NCI-H345 treated with DMSO at 0.1 percent for 48 hours (cell line): ENCODE measurements at regions not wholly inside any gene's neighbourhood (a gene's known extent, or its start where the extent isn't known, plus 50 kb on each side); places are given as distances from the start of the nearest gene placed in this dataset.

ENCODE experiments used
- DNase-seq: peaks from one replicate; lab custom pipeline; 2025; ENCODE audit not compliant: unreplicated experiment; lab: John Stamatoyannopoulos, UW

GRCh38 chr18:22040533-22040932, 128.9 kb upstream of the GATA6 start:
- DNase-seq = no peak

- no peak for DNase-seq
These were observed 125.6 kb upstream of the GATA6 start for GRCh38 chr18:22043837-22044236.

GRCh38 chr18:22044474-22045220, 124.7 kb upstream of the GATA6 start:
- DNase-seq = no peak

GRCh38 chr18:22045221-22045918, 124.0 kb upstream of the GATA6 start:
- no peak for DNase-seq

GRCh38 chr18:22046473-22046872, 122.9 kb upstream of the GATA6 start:
- DNase-seq = no peak

DNA sequence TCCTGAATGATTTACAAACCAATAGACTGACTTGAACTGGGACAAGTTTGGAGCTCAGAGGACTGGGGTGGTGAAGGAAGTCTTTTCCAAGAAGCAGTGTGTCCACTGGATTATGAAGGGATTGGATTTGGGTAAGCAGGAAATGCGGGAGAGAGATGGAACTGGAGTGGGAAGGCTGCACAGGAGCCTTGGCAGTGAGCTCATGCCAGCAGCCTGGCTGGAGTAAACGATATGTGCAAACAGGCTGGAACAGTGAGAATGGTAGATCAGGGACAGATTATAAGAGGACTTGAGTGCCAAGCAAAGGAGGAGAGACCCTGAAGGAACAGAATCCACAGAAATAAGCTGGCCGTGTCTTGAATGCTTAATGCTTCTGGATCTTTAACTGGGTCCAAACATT, 121.9 kb upstream of the GATA6 start:
- no peak for DNase-seq

DNA sequence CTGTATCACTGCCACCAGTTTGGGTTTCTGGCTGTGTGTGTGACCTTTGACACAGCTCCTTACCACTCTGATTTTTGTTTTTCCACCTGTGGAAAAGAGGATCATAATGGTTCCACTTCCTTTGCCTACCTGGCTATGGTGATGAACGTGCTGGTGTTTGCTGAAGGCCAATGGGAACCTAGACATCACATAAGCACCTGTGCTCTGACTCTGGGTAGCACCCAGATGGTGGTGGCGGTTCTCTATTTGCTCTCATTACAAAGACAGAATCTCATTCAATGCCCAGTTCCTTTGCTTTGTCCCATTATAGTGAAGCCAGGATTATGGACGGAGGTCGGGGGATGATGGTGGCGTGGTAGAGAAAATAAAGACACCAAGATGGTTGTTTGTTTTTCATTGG, 121.2 kb upstream of the GATA6 start:
- no peak for DNase-seq

GRCh38 chr18:22048932-22049615, 120.3 kb upstream of the GATA6 start:
- DNase-seq = no peak

GRCh38 chr18:22052405-22053105, 116.8 kb upstream of the GATA6 start:
- no peak for DNase-seq

DNA sequence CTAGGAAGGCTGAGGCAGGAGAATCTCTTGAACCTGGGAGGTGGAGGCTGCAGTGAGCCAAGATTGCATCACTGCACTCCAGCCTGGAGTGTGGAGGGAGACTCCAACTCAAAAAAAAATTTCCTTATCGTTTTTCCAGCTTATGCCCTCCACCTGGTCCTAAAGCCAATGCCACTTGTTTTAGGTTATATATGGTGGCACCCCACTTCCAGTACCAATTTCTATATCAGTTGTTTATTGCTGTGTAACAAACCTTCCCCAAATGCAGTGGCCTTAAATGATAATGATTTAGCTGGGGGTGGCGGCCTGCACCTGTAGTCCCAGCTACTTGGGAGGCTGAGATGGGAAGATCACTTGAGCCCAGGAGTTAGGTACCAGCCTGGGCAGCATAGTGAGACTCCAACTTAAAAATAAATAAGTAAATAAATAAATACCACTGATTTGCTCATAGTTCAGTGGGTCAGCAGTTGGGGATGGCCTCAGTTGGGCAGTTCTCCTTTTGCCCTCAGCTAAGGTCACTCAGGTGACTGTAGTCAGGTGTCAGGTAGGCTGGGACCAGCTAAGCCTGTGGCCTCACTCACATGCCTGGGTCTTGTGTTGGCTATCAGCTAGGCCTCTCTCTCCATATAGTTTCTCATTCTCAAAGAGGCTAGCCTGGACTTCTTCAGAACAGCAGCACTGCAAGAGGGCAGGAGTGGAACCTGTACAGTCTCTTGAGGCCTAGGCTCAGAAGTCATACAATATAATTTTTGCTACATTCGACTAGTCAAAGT, 113.7 kb upstream of the GATA6 start:
- DNase-seq = no peak

DNA sequence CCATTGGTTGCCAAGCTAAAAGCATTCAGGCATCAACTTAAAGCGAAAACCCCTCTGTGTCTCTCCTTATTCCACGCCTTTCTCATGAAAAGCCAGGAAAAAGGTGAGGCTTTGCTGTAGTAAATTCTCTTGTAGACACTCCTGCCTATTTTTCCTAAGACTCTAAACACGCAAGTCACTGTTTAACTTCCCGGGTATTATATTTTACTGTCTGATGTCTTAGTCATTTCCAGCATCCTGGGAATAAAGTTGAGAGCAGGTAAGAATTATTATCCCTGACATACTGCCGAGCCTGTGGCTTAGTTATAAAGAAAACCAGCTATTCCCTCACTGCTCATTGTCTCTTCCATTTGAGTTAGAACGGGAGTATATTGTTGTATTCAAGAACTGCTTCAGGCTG, 112.4 kb upstream of the GATA6 start:
- no peak for DNase-seq

- DNase-seq = no peak
These were observed 111.4 kb upstream of the GATA6 start for GRCh38 chr18:22057908-22058527.

GRCh38 chr18:22060361-22060760, 109.0 kb upstream of the GATA6 start:
- DNase-seq = no peak

- no peak for DNase-seq
These were observed 106.3 kb upstream of the GATA6 start for GRCh38 chr18:22063102-22063501.

DNA sequence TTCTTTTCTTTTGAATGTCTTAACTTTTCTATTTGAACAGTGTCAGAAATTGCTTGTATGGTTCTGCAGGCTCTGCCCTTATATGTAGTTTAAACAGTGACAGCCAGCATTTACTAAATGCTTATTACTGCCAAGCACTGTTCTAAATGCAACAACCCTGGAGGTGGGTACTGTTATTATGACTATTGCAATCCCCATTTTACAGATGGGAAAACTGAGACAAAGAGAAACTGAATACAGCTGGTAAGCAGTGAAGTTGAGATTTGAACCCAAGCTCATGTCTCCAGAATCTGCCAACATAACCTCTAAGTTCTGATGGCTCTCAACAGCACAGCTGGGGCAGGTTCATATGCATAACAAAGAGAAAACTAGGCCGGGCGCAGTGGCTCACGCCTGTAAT, 105.7 kb upstream of the GATA6 start:
- DNase-seq = no peak

- no peak for DNase-seq
These were observed 104.8 kb upstream of the GATA6 start for GRCh38 chr18:22064581-22064980.

DNA sequence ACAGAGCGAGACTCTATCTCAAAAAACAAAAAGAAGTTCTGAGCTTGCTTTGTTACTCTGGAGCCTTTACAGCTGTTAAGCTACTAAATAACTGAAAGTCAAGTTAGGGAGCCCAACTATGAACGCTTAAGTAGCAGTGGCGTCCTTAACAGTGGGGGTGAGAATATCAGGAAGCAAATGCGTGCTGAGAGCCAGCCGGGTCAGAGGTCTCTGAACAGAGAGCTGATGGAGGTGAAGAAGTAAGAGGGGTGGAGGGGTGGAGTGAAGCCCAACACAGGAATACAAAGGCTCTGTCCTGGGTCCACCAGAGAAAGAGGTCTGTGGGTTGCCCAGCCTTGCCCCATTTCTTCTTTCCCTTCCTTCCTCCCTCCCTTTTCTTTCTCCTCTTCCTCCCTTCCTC, 104.1 kb upstream of the GATA6 start:
- no peak for DNase-seq

- no peak for DNase-seq
These were observed 103.3 kb upstream of the GATA6 start for GRCh38 chr18:22066083-22066485.

GRCh38 chr18:22067109-22067508, 102.3 kb upstream of the GATA6 start:
- no peak for DNase-seq

DNA sequence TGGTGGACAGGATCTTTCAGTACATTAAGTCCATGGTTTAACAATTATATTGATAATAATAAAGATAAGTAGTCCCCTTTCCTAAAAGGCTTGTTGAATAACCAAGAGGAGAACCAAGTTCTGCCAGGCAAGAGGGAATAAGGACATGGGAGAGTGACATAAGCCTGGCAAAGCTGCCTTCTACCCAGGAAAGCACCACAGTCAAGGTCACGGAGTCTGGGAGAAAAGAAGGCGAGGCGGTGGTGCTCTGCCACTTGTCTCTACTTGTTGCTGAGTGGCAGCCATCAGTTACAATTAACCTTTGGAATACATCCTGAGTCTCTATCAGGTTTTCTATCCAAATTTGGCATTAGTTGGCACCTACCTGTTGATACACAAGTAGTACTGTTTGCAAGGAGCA, 101.7 kb upstream of the GATA6 start:
- DNase-seq = no peak
